HG03108 (cell line): ENCODE measurements at regions not wholly inside any gene's neighbourhood (a gene's known extent, or its start where the extent isn't known, plus 50 kb on each side); places are given as distances from the start of the nearest gene placed in this dataset.
"Not testable (repeated sequence)": the region's sequence is repeated elsewhere in the genome, so short reads cannot be mapped to it uniquely, and the experiment has no call there.

Experiments used
- ATAC-seq: cut with Tn5 transposase; IDR thresholded peaks from one replicate; pipeline ENCODE4 v1.9.1; 2021; ENCODE audit warnings: moderate library complexity; ENCODE audit not compliant: unreplicated experiment

GRCh38 chr20:47867831-47868230 is 82.5 kb upstream of the SULF2 start:
- ATAC-seq: no peak

GRCh38 chr20:47866480-47866879 is 81.2 kb upstream of the SULF2 start:
- no peak for ATAC-seq

- ATAC-seq: no peak
These were observed 80.6 kb upstream of the SULF2 start for GRCh38 chr20:47865912-47866311.

GRCh38 chr20:47865451-47865850 is 80.2 kb upstream of the SULF2 start:
- no peak for ATAC-seq

- no peak for ATAC-seq
These were observed 78.7 kb upstream of the SULF2 start for GRCh38 chr20:47863981-47864380.

- no peak for ATAC-seq
These were observed 78.2 kb upstream of the SULF2 start for GRCh38 chr20:47863315-47863965.

- ATAC-seq: no peak
These were observed 77.4 kb upstream of the SULF2 start for GRCh38 chr20:47862574-47863240.

- ATAC-seq: no peak
These were observed 75.8 kb upstream of the SULF2 start for GRCh38 chr20:47861116-47861515.

GRCh38 chr20:47860049-47860830 is 75.0 kb upstream of the SULF2 start:
- no peak for ATAC-seq

GRCh38 chr20:47859278-47859677 is 74.0 kb upstream of the SULF2 start:
- no peak for ATAC-seq

GRCh38 chr20:47857569-47858464 is 72.5 kb upstream of the SULF2 start:
- no peak for ATAC-seq

GRCh38 chr20:47857187-47857568 is 71.9 kb upstream of the SULF2 start:
- no peak for ATAC-seq

- no peak for ATAC-seq
These were observed 70.5 kb upstream of the SULF2 start for GRCh38 chr20:47855799-47856198.

- ATAC-seq: no peak
These were observed 69.5 kb upstream of the SULF2 start for GRCh38 chr20:47854687-47855212.

- ATAC-seq: no peak
These were observed 66.5 kb upstream of the SULF2 start for GRCh38 chr20:47851774-47852173.

GRCh38 chr20:47850146-47850545 is 64.9 kb upstream of the SULF2 start:
- no peak for ATAC-seq

- ATAC-seq: no peak
These were observed 64.3 kb upstream of the SULF2 start for GRCh38 chr20:47849596-47849995.

GRCh38 chr20:47849006-47849405 is 63.7 kb upstream of the SULF2 start:
- no peak for ATAC-seq

- not testable (repeated sequence) for ATAC-seq
These were observed 63.3 kb upstream of the SULF2 start for GRCh38 chr20:47848534-47848933.

GRCh38 chr20:47847884-47848485 is 62.7 kb upstream of the SULF2 start:
- no peak for ATAC-seq
